ENCODE measurements at regions not wholly inside any gene's neighbourhood (a gene's known extent, or its start where the extent isn't known, plus 50 kb on each side); places are given as distances from the start of the nearest gene placed in this dataset.

DNA sequence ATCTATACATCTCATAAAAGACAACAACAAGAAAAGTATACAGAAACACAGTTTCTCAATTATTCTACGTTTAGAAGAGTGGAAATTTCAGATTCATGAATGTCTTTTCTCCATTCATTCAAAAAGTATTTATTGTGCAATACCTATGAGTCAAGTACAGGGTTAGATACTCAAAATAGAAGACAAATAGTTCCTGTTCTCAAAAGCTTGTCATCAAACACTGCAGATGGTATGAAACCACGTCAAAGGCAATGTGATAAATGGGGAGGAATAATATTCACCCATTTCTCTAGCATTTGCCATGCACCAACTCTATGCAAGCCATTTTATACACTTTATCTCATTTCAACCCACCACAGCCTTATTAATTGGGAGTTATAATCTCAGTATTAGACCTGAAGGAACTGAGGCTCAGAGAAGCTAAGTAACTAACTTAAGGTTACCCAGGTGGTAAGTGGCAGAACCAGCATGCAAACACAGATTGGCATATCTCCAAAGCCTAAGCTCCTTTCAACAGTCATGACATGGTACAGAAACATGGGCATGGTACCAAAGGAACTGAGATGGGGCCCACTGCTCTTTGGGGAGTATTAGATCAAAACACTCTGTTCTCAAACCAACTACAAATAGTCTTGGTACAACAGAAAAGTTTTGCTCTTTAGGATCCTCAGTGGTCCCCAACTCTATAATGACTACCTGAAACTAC, 67.2 kb upstream of the NPAS2 start:
- TF ChIP-seq MEIS1 (CRISPR knock-in tag; IDR thresholded peaks at IDR 0.05; ENCODE audit: borderline replicate concordance) (no peak), GFI1B (tag by site-specific recombination; IDR thresholded peaks at IDR 0.05) (no peak), ZNF670 (tag by site-specific recombination; IDR thresholded peaks at IDR 0.05; ENCODE audit: low read depth) (no peak), ZNF239 (tag by site-specific recombination; IDR thresholded peaks at IDR 0.05) (no peak), ZNF174 (tag by site-specific recombination; IDR thresholded peaks at IDR 0.05) (no peak), SETDB1 (IDR thresholded peaks at IDR 0.05; ENCODE audit: insufficient read length, low read length) (no peak), ZNF555 (tag by site-specific recombination; conservative IDR thresholded peaks at IDR 0.05) (no peak), ZNF248 (tag by site-specific recombination; IDR thresholded peaks at IDR 0.05) (no peak), ZNF658 (tag by site-specific recombination; IDR thresholded peaks at IDR 0.05) (no peak), ZNF404 (tag by site-specific recombination; IDR thresholded peaks at IDR 0.05) (no peak), SCRT1 (tag by site-specific recombination; IDR thresholded peaks at IDR 0.05; ENCODE audit: borderline replicate concordance) (no peak), ZNF776 (tag by site-specific recombination; IDR thresholded peaks at IDR 0.05; ENCODE audit: borderline replicate concordance) (no peak), ZNF335 (tag by site-specific recombination; conservative IDR thresholded peaks at IDR 0.05) (no peak), ZNF221 (tag by site-specific recombination; IDR thresholded peaks at IDR 0.05; ENCODE audit: borderline replicate concordance) (no peak), ZNF830 (tag by site-specific recombination; IDR thresholded peaks at IDR 0.05; ENCODE audit: low read depth) (no peak), ZNF654 (tag by site-specific recombination; IDR thresholded peaks at IDR 0.05; ENCODE audit: low read depth) (no peak), ZNF157 (tag by site-specific recombination; IDR thresholded peaks at IDR 0.05) (no peak)
- TF ChIP-seq, protein P1, sequence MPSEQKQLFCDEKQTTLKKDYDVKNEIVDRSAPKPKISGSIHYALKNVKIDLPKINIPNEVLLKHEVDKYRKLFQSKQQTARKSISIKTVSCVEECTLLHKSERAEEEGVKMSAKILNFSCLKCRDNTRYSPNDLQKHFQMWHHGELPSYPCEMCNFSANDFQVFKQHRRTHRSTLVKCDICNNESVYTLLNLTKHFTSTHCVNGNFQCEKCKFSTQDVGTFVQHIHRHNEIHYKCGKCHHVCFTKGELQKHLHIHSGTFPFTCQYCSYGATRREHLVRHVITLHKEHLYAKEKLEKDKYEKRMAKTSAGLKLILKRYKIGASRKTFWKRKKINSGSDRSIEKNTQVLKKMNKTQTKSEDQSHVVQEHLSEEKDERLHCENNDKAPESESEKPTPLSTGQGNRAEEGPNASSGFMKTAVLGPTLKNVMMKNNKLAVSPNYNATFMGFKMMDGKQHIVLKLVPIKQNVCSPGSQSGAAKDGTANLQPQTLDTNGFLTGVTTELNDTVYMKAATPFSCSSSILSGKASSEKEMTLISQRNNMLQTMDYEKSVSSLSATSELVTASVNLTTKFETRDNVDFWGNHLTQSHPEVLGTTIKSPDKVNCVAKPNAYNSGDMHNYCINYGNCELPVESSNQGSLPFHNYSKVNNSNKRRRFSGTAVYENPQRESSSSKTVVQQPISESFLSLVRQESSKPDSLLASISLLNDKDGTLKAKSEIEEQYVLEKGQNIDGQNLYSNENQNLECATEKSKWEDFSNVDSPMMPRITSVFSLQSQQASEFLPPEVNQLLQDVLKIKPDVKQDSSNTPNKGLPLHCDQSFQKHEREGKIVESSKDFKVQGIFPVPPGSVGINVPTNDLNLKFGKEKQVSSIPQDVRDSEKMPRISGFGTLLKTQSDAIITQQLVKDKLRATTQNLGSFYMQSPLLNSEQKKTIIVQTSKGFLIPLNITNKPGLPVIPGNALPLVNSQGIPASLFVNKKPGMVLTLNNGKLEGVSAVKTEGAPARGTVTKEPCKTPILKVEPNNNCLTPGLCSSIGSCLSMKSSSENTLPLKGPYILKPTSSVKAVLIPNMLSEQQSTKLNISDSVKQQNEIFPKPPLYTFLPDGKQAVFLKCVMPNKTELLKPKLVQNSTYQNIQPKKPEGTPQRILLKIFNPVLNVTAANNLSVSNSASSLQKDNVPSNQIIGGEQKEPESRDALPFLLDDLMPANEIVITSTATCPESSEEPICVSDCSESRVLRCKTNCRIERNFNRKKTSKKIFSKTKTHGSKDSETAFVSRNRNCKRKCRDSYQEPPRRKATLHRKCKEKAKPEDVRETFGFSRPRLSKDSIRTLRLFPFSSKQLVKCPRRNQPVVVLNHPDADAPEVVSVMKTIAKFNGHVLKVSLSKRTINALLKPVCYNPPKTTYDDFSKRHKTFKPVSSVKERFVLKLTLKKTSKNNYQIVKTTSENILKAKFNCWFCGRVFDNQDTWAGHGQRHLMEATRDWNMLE (tag by site-specific recombination; conservative IDR thresholded peaks at IDR 0.05; ENCODE audit: low read depth): no peak
- TF ChIP-seq, protein P2, sequence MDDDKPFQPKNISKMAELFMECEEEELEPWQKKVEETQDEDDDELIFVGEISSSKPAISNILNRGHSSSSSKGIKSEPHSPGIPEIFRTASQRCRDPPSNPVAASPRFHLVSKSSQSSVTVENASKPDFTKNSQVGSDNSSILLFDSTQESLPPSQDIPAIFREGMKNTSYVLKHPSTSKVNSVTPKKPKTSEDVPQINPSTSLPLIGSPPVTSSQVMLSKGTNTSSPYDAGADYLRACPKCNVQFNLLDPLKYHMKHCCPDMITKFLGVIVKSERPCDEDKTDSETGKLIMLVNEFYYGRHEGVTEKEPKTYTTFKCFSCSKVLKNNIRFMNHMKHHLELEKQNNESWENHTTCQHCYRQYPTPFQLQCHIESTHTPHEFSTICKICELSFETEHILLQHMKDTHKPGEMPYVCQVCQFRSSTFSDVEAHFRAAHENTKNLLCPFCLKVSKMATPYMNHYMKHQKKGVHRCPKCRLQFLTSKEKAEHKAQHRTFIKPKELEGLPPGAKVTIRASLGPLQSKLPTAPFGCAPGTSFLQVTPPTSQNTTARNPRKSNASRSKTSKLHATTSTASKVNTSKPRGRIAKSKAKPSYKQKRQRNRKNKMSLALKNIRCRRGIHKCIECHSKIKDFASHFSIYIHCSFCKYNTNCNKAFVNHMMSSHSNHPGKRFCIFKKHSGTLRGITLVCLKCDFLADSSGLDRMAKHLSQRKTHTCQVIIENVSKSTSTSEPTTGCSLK (tag by site-specific recombination; IDR thresholded peaks at IDR 0.05): no peak
- TF ChIP-seq, protein P3, sequence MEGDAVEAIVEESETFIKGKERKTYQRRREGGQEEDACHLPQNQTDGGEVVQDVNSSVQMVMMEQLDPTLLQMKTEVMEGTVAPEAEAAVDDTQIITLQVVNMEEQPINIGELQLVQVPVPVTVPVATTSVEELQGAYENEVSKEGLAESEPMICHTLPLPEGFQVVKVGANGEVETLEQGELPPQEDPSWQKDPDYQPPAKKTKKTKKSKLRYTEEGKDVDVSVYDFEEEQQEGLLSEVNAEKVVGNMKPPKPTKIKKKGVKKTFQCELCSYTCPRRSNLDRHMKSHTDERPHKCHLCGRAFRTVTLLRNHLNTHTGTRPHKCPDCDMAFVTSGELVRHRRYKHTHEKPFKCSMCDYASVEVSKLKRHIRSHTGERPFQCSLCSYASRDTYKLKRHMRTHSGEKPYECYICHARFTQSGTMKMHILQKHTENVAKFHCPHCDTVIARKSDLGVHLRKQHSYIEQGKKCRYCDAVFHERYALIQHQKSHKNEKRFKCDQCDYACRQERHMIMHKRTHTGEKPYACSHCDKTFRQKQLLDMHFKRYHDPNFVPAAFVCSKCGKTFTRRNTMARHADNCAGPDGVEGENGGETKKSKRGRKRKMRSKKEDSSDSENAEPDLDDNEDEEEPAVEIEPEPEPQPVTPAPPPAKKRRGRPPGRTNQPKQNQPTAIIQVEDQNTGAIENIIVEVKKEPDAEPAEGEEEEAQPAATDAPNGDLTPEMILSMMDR (tag by site-specific recombination; IDR thresholded peaks at IDR 0.05): no peak
- Histone ChIP-seq H3K4me1 (ENCODE audit: control insufficient read depth, insufficient read depth, low read length) (no peaks in the 10 kb centered on the region), H3K27ac (ENCODE audit: extremely low read depth, low read depth, low read length) (no peak overlapping the region), H3K4me3 (ENCODE audit: low read depth, low read length) (no peak overlapping the region), H3K9me3 (ENCODE audit: control insufficient read depth, insufficient read depth, low read depth, low read length) (no peaks in the 10 kb centered on the region), H3K36me3 (ENCODE audit: control insufficient read depth in 2 of 2, insufficient read depth in 1 of 2, low read length in 2 of 2) (no peaks in the 10 kb centered on the region)
- ChIA-PET POLR2A (no interaction called here), CTCF (interaction anchor here (0.5 kb wide), 2 partner anchors 9 to 158 kb away, joined by 3 to 5 read pairs; no protein-coding TSS in a partner anchor)

All from HEK293 (cell line).